GM23338 (cell line): ENCODE measurements at regions not wholly inside any gene's neighbourhood (a gene's known extent, or its start where the extent isn't known, plus 50 kb on each side); places are given as distances from the start of the nearest gene placed in this dataset.

Experiments used
- ATAC-seq: fragments of 200-7000 bp; cut with Tn5 transposase; 3 replicates; pipeline ENCODE4 v1.9.1; 2020
- DNase-seq: peaks from one replicate; pipeline ENCODE4 v3.0.0-alpha.2; 2015; ENCODE audit warnings: low spot score
- H2AFZ ChIP-seq: fragments of 200-600 bp; sonication (generic); 2 replicates; pipeline ENCODE4 v1.8.0; 2016; ENCODE audit warnings: antibody characterized with exemption, mild to moderate bottlenecking, moderate library complexity
- H3F3A ChIP-seq: fragments of 200-600 bp; sonication (generic); replicated peaks from 2 replicates; pipeline ENCODE4 v1.8.0; 2017; ENCODE audit warnings: antibody characterized with exemption, mixed run types, low read depth
- H3K27ac ChIP-seq: fragments of 200-600 bp; sonication (generic); 2 replicates; pipeline ENCODE4 v1.6.1; 2016; ENCODE audit warnings: low read depth
- H3K27me3 ChIP-seq: fragments of 200-600 bp; sonication (generic); 2 replicates; pipeline ENCODE4 v1.8.0; 2016; ENCODE audit warnings: mild to moderate bottlenecking, mixed run types, moderate library complexity; ENCODE audit not compliant: insufficient read depth
- H3K36me3 ChIP-seq: fragments of 200-600 bp; sonication (generic); 2 replicates; pipeline ENCODE4 v1.8.0; 2016; ENCODE audit warnings: mild to moderate bottlenecking; ENCODE audit not compliant: insufficient read depth
- H3K4me1 ChIP-seq: fragments of 200-600 bp; sonication (generic); 2 replicates; pipeline ENCODE4 v1.8.0; 2016; ENCODE audit warnings: mild to moderate bottlenecking, moderate library complexity; ENCODE audit not compliant: insufficient read depth
- H3K4me2 ChIP-seq: fragments of 200-600 bp; sonication (generic); 2 replicates; pipeline ENCODE4 v1.7.1; 2017; ENCODE audit warnings: mixed run types
- H3K4me3 ChIP-seq: fragments of 200-600 bp; sonication (generic); 2 replicates; pipeline ENCODE4 v1.6.1; 2016; ENCODE audit warnings: mixed run types
- H3K79me2 ChIP-seq: fragments of 200-600 bp; sonication (generic); replicated peaks from 2 replicates; pipeline ENCODE4 v1.8.0; 2017; ENCODE audit warnings: mild to moderate bottlenecking; ENCODE audit not compliant: insufficient read depth
- H3K9me2 ChIP-seq: fragments of 200-600 bp; sonication (generic); 2 replicates; pipeline ENCODE4 v1.8.0; 2017; ENCODE audit not compliant: insufficient read depth
- H4K20me1 ChIP-seq: fragments of 200-600 bp; sonication (generic); replicated peaks from 2 replicates; pipeline ENCODE4 v1.8.0; 2017; ENCODE audit warnings: mild to moderate bottlenecking; ENCODE audit not compliant: insufficient read depth
- H3K27ac Mint-ChIP-seq: 2 replicates; pipeline ENCODE4 v1.8.0; 2020; ENCODE audit warnings: inconsistent platforms, mild to moderate bottlenecking, moderate library complexity, mixed read lengths
- H3K27me3 Mint-ChIP-seq: 3 replicates; pipeline ENCODE4 v1.8.0; 2022; ENCODE audit warnings: low read depth, mild to moderate bottlenecking, moderate library complexity, mixed read lengths, inconsistent platforms; ENCODE audit not compliant: insufficient read depth, poor library complexity
- H3K36me3 Mint-ChIP-seq: 3 replicates; pipeline ENCODE4 v1.8.0; 2021; ENCODE audit warnings: low read depth, mild to moderate bottlenecking, inconsistent platforms, moderate library complexity, mixed read lengths
- H3K4me1 Mint-ChIP-seq: 3 replicates; pipeline ENCODE4 v1.8.0; 2020; ENCODE audit warnings: mild to moderate bottlenecking, inconsistent platforms, mixed read lengths
- H3K4me3 Mint-ChIP-seq: 3 replicates; pipeline ENCODE4 v1.8.0; 2021; ENCODE audit warnings: moderate library complexity, mild to moderate bottlenecking, inconsistent platforms, mixed read lengths
- H3K9me3 Mint-ChIP-seq: 3 replicates; pipeline ENCODE4 v1.8.0; 2020; ENCODE audit warnings: moderate library complexity, mild to moderate bottlenecking, inconsistent platforms, mixed read lengths
- CTCF ChIP-seq, 2 experiments: fragments of 200-600 bp in 1 of 2; sonication (generic) in 1 of 2; conservative IDR thresholded peaks; 2 replicates each; pipeline versions ENCODE4 v1.5.1 to v1.6.1; 2016 to 2017; ENCODE audit warnings: antibody characterized with exemption in 2 of 2, low read depth in 2 of 2, mild to moderate bottlenecking in 2 of 2, moderate library complexity in 1 of 2
- JUNB ChIP-seq: IDR thresholded peaks from one replicate; pipeline ENCODE4 v1.6.1; 2016; ENCODE audit warnings: antibody characterized with exemption; ENCODE audit not compliant: unreplicated experiment
- POLR2AphosphoS5 ChIP-seq: IDR thresholded peaks from 2 replicates; pipeline ENCODE4 v1.6.1; 2016; ENCODE audit warnings: antibody characterized with exemption, low read depth
- REST ChIP-seq: IDR thresholded peaks from one replicate; pipeline ENCODE4 v1.6.1; 2018; ENCODE audit warnings: antibody characterized with exemption; ENCODE audit not compliant: unreplicated experiment
- STAT1 ChIP-seq: IDR thresholded peaks from one replicate; pipeline ENCODE4 v1.6.1; 2016; ENCODE audit warnings: antibody characterized with exemption; ENCODE audit not compliant: unreplicated experiment
- ZNF114 ChIP-seq: fragments of 250-450 bp; sonication (Bioruptor Pico); IDR thresholded peaks from 2 replicates; pipeline ENCODE4 v1.5.0; 2020; ENCODE audit warnings: mild to moderate bottlenecking, moderate library complexity
- ZNF331 ChIP-seq: fragments of 250-450 bp; sonication (Bioruptor Pico); IDR thresholded peaks from 2 replicates; pipeline ENCODE4 v1.5.0; 2020; ENCODE audit warnings: low read depth, mild to moderate bottlenecking, moderate library complexity
- ZNF462 ChIP-seq: fragments of 250-450 bp; sonication (Bioruptor Pico); IDR thresholded peaks from 2 replicates; pipeline ENCODE4 v1.5.0; 2020; ENCODE audit warnings: mild to moderate bottlenecking, moderate library complexity

- no peak overlapping the region for H3K4me3 Mint-ChIP-seq
- Histone ChIP-seq H3K27me3 (no peaks in the 10 kb centered on the region), H2AFZ (no peak overlapping the region), H4K20me1 (no peaks in the 10 kb centered on the region), H3K4me3 (no peak overlapping the region), H3K79me2 (no peaks in the 10 kb centered on the region), H3K4me2 (no peak overlapping the region), H3K9me2 (peaks cover 6% of the 10 kb centered on the region; the same call in 1 of the 2 replicates), H3K4me1 (no peaks in the 10 kb centered on the region), H3K27ac (no peak overlapping the region), H3K36me3 (no peaks in the 10 kb centered on the region), H3F3A (no peaks in the 10 kb centered on the region)
- peaks cover 6% of the 10 kb centered on the region for H3K27me3 Mint-ChIP-seq
- TF ChIP-seq ZNF331 (CRISPR knock-in tag) (no peak), ZNF462 (CRISPR knock-in tag) (no peak), POLR2AphosphoS5 (no peak), STAT1 (no peak), ZNF114 (CRISPR knock-in tag) (no peak), JUNB (no peak), CTCF (conservative IDR thresholded peaks at IDR 0.05; ENCODE audit: low read depth in 2 of 2) (no peak), REST (no peak)
- DNase-seq (no peak), ATAC-seq (no peak)
- H3K9me3 Mint-ChIP-seq = no peaks in the 10 kb centered on the region; the same call in 1 of the 3 replicates
- H3K27ac Mint-ChIP-seq = no peak overlapping the region; the same call in 1 of the 2 replicates
- H3K4me1 Mint-ChIP-seq = no peaks in the 10 kb centered on the region
- no peaks in the 10 kb centered on the region; the same call in 2 of the 3 replicates for H3K36me3 Mint-ChIP-seq
These were observed 85.9 kb upstream of the SOX1 start for GRCh38 chr13:111981006-111981405.
